Endothelial cell of umbilical vein (primary cell): ENCODE measurements at regions not wholly inside any gene's neighbourhood (a gene's known extent, or its start where the extent isn't known, plus 50 kb on each side); places are given as distances from the start of the nearest gene placed in this dataset.

Source experiments
- BruUV-seq: library from RNA; stranded (reverse); fragments of 400-500 nt; replicated peaks from 2 replicates; lab custom pipeline; 2021; lab: Mats Ljungman, UMichigan
- CTCF ChIA-PET: fragments of 300-600, 350-600 bp; sonication (Branson Sonifier 250); formaldehyde crosslinking; loops from one replicate; lab custom pipeline; 2021; ENCODE audit warnings: antibody characterized with exemption, inconsistent platforms; lab: Charles Lee
- POLR2A ChIA-PET: fragments of 300-600, 350-600 bp; sonication (Branson Sonifier 250); formaldehyde crosslinking; loops from one replicate; lab custom pipeline; 2021; ENCODE audit warnings: antibody characterized with exemption, inconsistent platforms; lab: Charles Lee
- DNase-seq: peaks from one replicate; pipeline ENCODE4 v3.0.0-alpha.2; 2011; ENCODE audit warnings: low read depth, low spot score
- FAIRE-seq: peaks from 2 replicates; lab custom pipeline; 2011; peaks lifted over from hg19 to GRCh38; lab: Jason Lieb, UNC
- H2AFZ ChIP-seq: 2 replicates; pipeline ENCODE4 v1.6.0; 2012; ENCODE audit warnings: low read depth, low read length, control low read depth, inconsistent platforms
- H3K27ac ChIP-seq: 2 replicates; pipeline ENCODE4 v1.5.1; 2011; ENCODE audit warnings: low read depth, mild to moderate bottlenecking, control low read depth, low read length, moderate library complexity; ENCODE audit not compliant: insufficient read depth
- H3K27me3 ChIP-seq, 2 experiments: 2 replicates each; pipeline versions ENCODE4 v1.6.0 to v1.6.1; 2011; ENCODE audit warnings: low read length in 2 of 2, mixed read lengths in 1 of 2; ENCODE audit not compliant: control insufficient read depth in 2 of 2, insufficient read depth in 2 of 2
- H3K36me3 ChIP-seq, 2 experiments: 2 replicates in 1 of 2; 3 replicates in 1 of 2; pipeline ENCODE4 v1.5.1; 2011; ENCODE audit warnings: low read length in 2 of 2, mild to moderate bottlenecking in 1 of 2, moderate library complexity in 1 of 2; ENCODE audit not compliant: control insufficient read depth in 2 of 2, insufficient read depth in 2 of 2; ENCODE audit errors: extremely low read depth in 1 of 2
- H3K4me1 ChIP-seq: 3 replicates; pipeline ENCODE4 v1.5.1; 2011; ENCODE audit warnings: mild to moderate bottlenecking, low read length; ENCODE audit not compliant: control insufficient read depth, insufficient read depth; ENCODE audit errors: extremely low read depth
- H3K4me2 ChIP-seq: 2 replicates; pipeline ENCODE4 v1.6.1; 2011; ENCODE audit warnings: low read length, control low read depth, mixed read lengths; ENCODE audit not compliant: insufficient read depth
- H3K4me3 ChIP-seq, 3 experiments: fragments of 200-600 bp in 1 of 3; sonication (generic), shearing (Covaris generic) in 1 of 3; replicated peaks in 1 of 3; 2 replicates each; pipeline ENCODE4 v1.5.1; 2011 to 2016; ENCODE audit warnings: control low read depth in 3 of 3, low read length in 3 of 3, mild to moderate bottlenecking in 2 of 3, inconsistent platforms in 1 of 3, low read depth in 1 of 3, moderate library complexity in 1 of 3; ENCODE audit not compliant: insufficient read depth in 1 of 3
- H3K79me2 ChIP-seq: 2 replicates; pipeline ENCODE4 v1.6.0; 2012; ENCODE audit warnings: low read length, inconsistent platforms; ENCODE audit not compliant: control insufficient read depth, insufficient read depth
- H3K9ac ChIP-seq: replicated peaks from 2 replicates; pipeline ENCODE3; 2011; ENCODE audit warnings: low read length, control low read depth; ENCODE audit not compliant: insufficient read depth; ENCODE audit errors: extremely low read depth
- H3K9me1 ChIP-seq: replicated peaks from 3 replicates; pipeline ENCODE4 v1.6.0; 2011; ENCODE audit warnings: mild to moderate bottlenecking, low read length; ENCODE audit not compliant: control insufficient read depth, insufficient read depth; ENCODE audit errors: extremely low read depth
- H3K9me3 ChIP-seq: replicated peaks from 2 replicates; pipeline ENCODE4 v1.5.1; 2012; ENCODE audit warnings: low read length, inconsistent platforms; ENCODE audit not compliant: control insufficient read depth, insufficient read depth
- H4K20me1 ChIP-seq: replicated peaks from 2 replicates; pipeline ENCODE3; 2011; ENCODE audit warnings: mild to moderate bottlenecking, low read length; ENCODE audit not compliant: control insufficient read depth, insufficient read depth; ENCODE audit errors: extremely low read depth
- CTCF ChIP-seq, 2 donors: IDR thresholded peaks; 1 replicate in 1 of 2; 2 replicates in 1 of 2; pipeline ENCODE4 v1.5.1; 2011; ENCODE audit warnings: low read length in 2 of 2, mild to moderate bottlenecking in 2 of 2, moderate library complexity in 2 of 2, control low read depth in 1 of 2, inconsistent platforms in 1 of 2, low read depth in 1 of 2; ENCODE audit not compliant: insufficient read depth in 1 of 2; ENCODE audit errors: extremely low read depth in 1 of 2
- JUN ChIP-seq: IDR thresholded peaks from 2 replicates; pipeline ENCODE4 v1.6.1; 2011; ENCODE audit warnings: borderline replicate concordance, low read depth; ENCODE audit not compliant: insufficient read length, insufficient read depth
- POLR2A ChIP-seq: IDR thresholded peaks from 2 replicates; pipeline ENCODE4 v1.6.1; 2012; ENCODE audit warnings: low read depth, mild to moderate bottlenecking, control low read depth, low read length
- dilution Hi-C: fragments of 300-500 bp; cut with MboI; formaldehyde crosslinking; loops from one replicate; pipeline ENCODE4 v1.15.0; 2019; ENCODE audit warnings: low sequenced_read_pairs; ENCODE audit not compliant: extremely low pct_ligation_motif_present
- intact Hi-C: fragments of 100-400 bp; cut with micrococcal nuclease; formaldehyde crosslinking; loops from one replicate; pipeline ENCODE4 v1.10.0; 2022

- no TSS peak for BruUV-seq
- intact Hi-C loops, result no loop called here
- no peak for DNase-seq
- Histone ChIP-seq H3K36me3 (no peaks in the 10 kb centered on the region), H3K27me3 (no peaks in the 10 kb centered on the region), H3K4me3 (no peak overlapping the region), H3K79me2 (no peaks in the 10 kb centered on the region), H3K9me1 (no peaks in the 10 kb centered on the region), H4K20me1 (no peaks in the 10 kb centered on the region), H3K9ac (no peak overlapping the region), H3K27ac (no peak overlapping the region), H3K9me3 (no peaks in the 10 kb centered on the region), H3K4me2 (no peak overlapping the region), H2AFZ (no peak overlapping the region), H3K4me1 (no peaks in the 10 kb centered on the region)
- ChIA-PET CTCF (no interaction called here), POLR2A (no interaction called here)
- no peak for FAIRE-seq
- dilution Hi-C loops, result loop anchor here (25.0 kb wide), 1 partner anchor 192 kb away; no protein-coding TSS in a partner anchor
- TF ChIP-seq POLR2A, result no peak
- TF ChIP-seq JUN, result no peak
These were observed 131.4 kb downstream of the IER5 start for GRCh38 chr1:181219938-181220337.

GRCh38 chr1:181221078-181221477 is 132.6 kb downstream of the IER5 start:
- POLR2A ChIA-PET, result no interaction called here
- H3K4me2 ChIP-seq, result no peak overlapping the region
- H3K27me3 ChIP-seq, result no peaks in the 10 kb centered on the region
- no peak for FAIRE-seq
- intact Hi-C loops, result no loop called here
- no TSS peak for BruUV-seq
- H2AFZ ChIP-seq, result no peak overlapping the region
- H4K20me1 ChIP-seq, result no peaks in the 10 kb centered on the region
- H3K9me1 ChIP-seq, result no peaks in the 10 kb centered on the region
- no peak overlapping the region for H3K9ac ChIP-seq
- TF ChIP-seq CTCF (IDR thresholded peaks at IDR 0.05; ENCODE audit: extremely low read depth in 1 of 2, insufficient read depth in 1 of 2, low read depth in 1 of 2, low read length in 2 of 2), result no peak
- no peak for DNase-seq
- no peaks in the 10 kb centered on the region for H3K9me3 ChIP-seq
- dilution Hi-C loops, result loop anchor here (25.0 kb wide), 1 partner anchor 191 kb away; no protein-coding TSS in a partner anchor
- no peaks in the 10 kb centered on the region for H3K79me2 ChIP-seq
- H3K4me3 ChIP-seq, result no peak overlapping the region
- CTCF ChIA-PET, result interaction anchor here (1.0 kb wide), 1 partner anchor 31 kb away, joined by 3 read pairs; no protein-coding TSS in a partner anchor
- no peaks in the 10 kb centered on the region for H3K36me3 ChIP-seq
- H3K4me1 ChIP-seq, result no peaks in the 10 kb centered on the region
- no peak overlapping the region for H3K27ac ChIP-seq
